Stomach (tissue), 8 donors: ENCODE measurements at regions not wholly inside any gene's neighbourhood (a gene's known extent, or its start where the extent isn't known, plus 50 kb on each side); places are given as distances from the start of the nearest gene placed in this dataset.
A peak's percentile ranks its signal among the peaks of the same experiment; 100 is the strongest.

Source experiments
- DNase-seq, 2 donors: peaks; one replicate each; pipeline versions ENCODE4 v3.0.0 to v3.0.0-alpha.2; 2013 to 2019
- H3K27ac ChIP-seq, 5 donors: fragments of 200-600 bp in 4 of 5; sonication (generic) in 4 of 5; one replicate each; pipeline ENCODE4 v1.5.1; 2013 to 2019; ENCODE audit warnings: mild to moderate bottlenecking in 1 of 5, moderate library complexity in 1 of 5
- H3K27me3 ChIP-seq, 3 donors: fragments of 200-600 bp; sonication (generic); one replicate each; pipeline ENCODE4 v1.5.1; 2017 to 2019; ENCODE audit warnings: mixed run types in 1 of 3
- H3K36me3 ChIP-seq, 4 donors: fragments of 200-600 bp; sonication (generic); 1 replicate in 3 of 4; 2 replicates in 1 of 4; pipeline ENCODE4 v1.5.1; 2016 to 2019
- H3K4me1 ChIP-seq, 4 donors: fragments of 200-600 bp; sonication (generic); one replicate each; pipeline ENCODE4 v1.5.1; 2016 to 2019
- H3K4me3 ChIP-seq, 4 donors: fragments of 200-600 bp; sonication (generic) in 3 of 4; one replicate each; pipeline ENCODE4 v1.5.1; 2016 to 2019; ENCODE audit warnings: mild to moderate bottlenecking in 1 of 4
- H3K9me3 ChIP-seq, 4 donors: fragments of 200-600 bp; sonication (generic); one replicate each; pipeline ENCODE4 v1.5.1; 2016 to 2019
- EP300 ChIP-seq: sonication (generic); formaldehyde crosslinking; IDR thresholded peaks from one replicate; pipeline ENCODE4 v1.6.1; 2017; ENCODE audit warnings: antibody characterized with exemption
- POLR2A ChIP-seq, 4 donors: fragments of 450-650 bp; IDR thresholded peaks; one replicate each; pipeline ENCODE4 v1.6.1; 2016; ENCODE audit warnings: antibody characterized with exemption in 4 of 4, control low read depth in 2 of 4, mild to moderate bottlenecking in 1 of 4, moderate library complexity in 1 of 4
- POLR2AphosphoS5 ChIP-seq, 3 donors: sonication (generic); formaldehyde crosslinking; IDR thresholded peaks; one replicate each; pipeline ENCODE4 v1.6.1; 2016; ENCODE audit warnings: antibody characterized with exemption in 3 of 3
- WGBS, 5 donors: extraction: QIAGEN DNeasy Blood & Tissue Kit in 3 of 5; methylation state at CpG; one replicate each; pipeline versions ENCODE4 v1.1.5 to v1.1.7; 2013 to 2018; 5-methylcytosine and 5-hydroxymethylcytosine counted together
- intact Hi-C: fragments of 100-400 bp; cut with DNase I; formaldehyde crosslinking; loops from one replicate; pipeline ENCODE4 v1.15.1; 2023; ENCODE audit warnings: low total_unique reads
- TF ChIP-seq, protein P1 (sequence below), 7 experiments: fragments of 450-650 bp in 4 of 7; fragments of 200-600 bp in 3 of 7; sonication (generic) in 3 of 7; IDR thresholded peaks; one replicate each; pipeline ENCODE4 v1.5.1; 2016 to 2019; ENCODE audit warnings: antibody characterized with exemption in 7 of 7, control low read depth in 2 of 7, mild to moderate bottlenecking in 1 of 7
- donor health status: healthy with polysubstance abuse.
- donor health status: Bipolar disorder and iron deficiency.
- donor health status: healthy.

DNA sequence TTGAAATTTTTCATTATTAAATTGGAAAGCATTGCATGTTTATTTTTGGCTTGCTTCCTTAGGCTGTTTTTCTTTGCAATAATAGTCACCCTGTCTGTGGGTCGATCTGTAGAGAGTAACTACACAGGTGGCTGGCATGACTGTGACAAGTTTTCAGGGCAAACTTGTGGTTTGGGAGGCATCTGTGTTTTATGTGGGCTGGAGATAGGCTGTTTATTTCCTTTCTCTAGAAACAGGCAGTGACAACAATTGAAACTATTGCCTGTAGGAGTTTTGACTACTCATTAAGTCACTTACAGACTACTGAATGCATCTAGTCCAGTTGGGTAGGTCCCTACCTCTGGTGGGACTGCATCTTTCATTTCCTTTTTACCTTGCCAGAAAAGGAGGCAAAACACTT is 155.6 kb downstream of the DYRK2 start:
- H3K4me1 ChIP-seq: peaks cover 0 to 29% (median 6%) of the 10 kb centered on the region in 4 donors
- peak in 1 of 2 donors; percentile 35 for DNase-seq
- 18 to 60% (median 40%) methylated on average over 1 of the region's 1 CpG for WGBS, 5 donors
- TF ChIP-seq EP300 (no peak), POLR2A (IDR thresholded peaks at IDR 0.05) (no peak), POLR2AphosphoS5 (IDR thresholded peaks at IDR 0.05) (no peak)
- TF ChIP-seq, protein P1, sequence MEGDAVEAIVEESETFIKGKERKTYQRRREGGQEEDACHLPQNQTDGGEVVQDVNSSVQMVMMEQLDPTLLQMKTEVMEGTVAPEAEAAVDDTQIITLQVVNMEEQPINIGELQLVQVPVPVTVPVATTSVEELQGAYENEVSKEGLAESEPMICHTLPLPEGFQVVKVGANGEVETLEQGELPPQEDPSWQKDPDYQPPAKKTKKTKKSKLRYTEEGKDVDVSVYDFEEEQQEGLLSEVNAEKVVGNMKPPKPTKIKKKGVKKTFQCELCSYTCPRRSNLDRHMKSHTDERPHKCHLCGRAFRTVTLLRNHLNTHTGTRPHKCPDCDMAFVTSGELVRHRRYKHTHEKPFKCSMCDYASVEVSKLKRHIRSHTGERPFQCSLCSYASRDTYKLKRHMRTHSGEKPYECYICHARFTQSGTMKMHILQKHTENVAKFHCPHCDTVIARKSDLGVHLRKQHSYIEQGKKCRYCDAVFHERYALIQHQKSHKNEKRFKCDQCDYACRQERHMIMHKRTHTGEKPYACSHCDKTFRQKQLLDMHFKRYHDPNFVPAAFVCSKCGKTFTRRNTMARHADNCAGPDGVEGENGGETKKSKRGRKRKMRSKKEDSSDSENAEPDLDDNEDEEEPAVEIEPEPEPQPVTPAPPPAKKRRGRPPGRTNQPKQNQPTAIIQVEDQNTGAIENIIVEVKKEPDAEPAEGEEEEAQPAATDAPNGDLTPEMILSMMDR (IDR thresholded peaks at IDR 0.05): no peak
- H3K27ac ChIP-seq: no peak overlapping the region
- no peaks in the 10 kb centered on the region for H3K9me3 ChIP-seq
- H3K27me3 ChIP-seq: no peaks in the 10 kb centered on the region
- intact Hi-C loops: no loop called here
- no peaks in the 10 kb centered on the region for H3K36me3 ChIP-seq
- H3K4me3 ChIP-seq: no peak overlapping the region

DNA sequence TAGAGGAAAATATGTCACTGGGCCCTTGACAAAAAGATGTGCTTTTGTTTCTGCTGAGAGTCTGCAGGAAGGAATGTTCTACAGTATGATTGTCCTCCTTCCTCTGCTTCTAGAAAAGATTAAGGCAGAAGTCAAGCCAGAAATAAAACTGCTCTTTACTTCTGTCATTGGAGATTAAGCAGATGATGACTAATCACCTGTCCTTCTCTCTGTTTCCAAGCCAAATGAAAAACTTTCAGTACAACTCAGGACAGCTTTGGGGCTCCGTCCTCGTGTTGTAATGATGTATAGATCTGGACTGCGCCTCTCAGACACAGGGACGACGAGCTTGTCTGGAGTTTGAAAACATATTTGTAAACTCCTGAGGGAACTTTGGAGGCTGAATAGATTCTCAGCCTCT is 159.3 kb downstream of the DYRK2 start:
- peak in 1 of 2 donors; percentile 73 for DNase-seq
- Histone ChIP-seq H3K27me3 (no peaks in the 10 kb centered on the region), H3K36me3 (no peaks in the 10 kb centered on the region), H3K27ac (peak overlapping the region in 3 of 5 donors; percentile 3 to 52 (median 23)), H3K4me3 (no peak overlapping the region), H3K9me3 (no peaks in the 10 kb centered on the region), H3K4me1 (peaks cover 0 to 29% (median 6%) of the 10 kb centered on the region in 4 donors)
- intact Hi-C loops: no loop called here
- WGBS, 5 donors: 55 to 84% (median 67%) methylated on average over 5 of the region's 5 CpGs
- TF ChIP-seq, protein P1 (IDR thresholded peaks at IDR 0.05): no peak
- TF ChIP-seq POLR2A (IDR thresholded peaks at IDR 0.05) (no peak), EP300 (no peak), POLR2AphosphoS5 (IDR thresholded peaks at IDR 0.05) (no peak)

DNA sequence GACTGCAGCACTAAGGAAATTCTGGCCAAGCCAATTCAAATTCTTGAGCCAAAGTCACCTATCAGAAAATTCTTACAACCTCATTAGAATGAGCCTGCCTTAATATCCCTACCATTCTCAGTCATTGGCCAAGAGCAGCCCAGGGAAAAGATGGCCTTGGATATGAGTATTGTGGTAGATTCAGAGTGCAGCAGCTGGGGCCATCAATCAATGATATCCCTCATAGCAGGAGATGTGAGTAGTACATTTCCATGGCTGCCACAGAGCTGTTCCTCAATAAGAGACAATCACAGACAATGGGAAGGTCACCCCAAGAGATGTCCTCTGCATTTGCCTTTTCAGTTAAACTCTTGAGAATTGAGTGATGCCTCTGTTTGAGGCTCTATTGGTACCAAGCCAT is 161.6 kb downstream of the DYRK2 start:
- no peak for DNase-seq
- H3K27me3 ChIP-seq: no peaks in the 10 kb centered on the region
- intact Hi-C loops: no loop called here
- H3K36me3 ChIP-seq: no peaks in the 10 kb centered on the region
- no peak overlapping the region for H3K27ac ChIP-seq
- no peak overlapping the region for H3K4me3 ChIP-seq
- peaks cover 0 to 2% (median under 1%) of the 10 kb centered on the region in 4 donors for H3K9me3 ChIP-seq
- TF ChIP-seq POLR2A (IDR thresholded peaks at IDR 0.05) (no peak), POLR2AphosphoS5 (IDR thresholded peaks at IDR 0.05) (no peak), EP300 (no peak)
- TF ChIP-seq, protein P1 (IDR thresholded peaks at IDR 0.05): no peak
- peaks cover 0 to 13% (median 0%) of the 10 kb centered on the region in 4 donors for H3K4me1 ChIP-seq

DNA sequence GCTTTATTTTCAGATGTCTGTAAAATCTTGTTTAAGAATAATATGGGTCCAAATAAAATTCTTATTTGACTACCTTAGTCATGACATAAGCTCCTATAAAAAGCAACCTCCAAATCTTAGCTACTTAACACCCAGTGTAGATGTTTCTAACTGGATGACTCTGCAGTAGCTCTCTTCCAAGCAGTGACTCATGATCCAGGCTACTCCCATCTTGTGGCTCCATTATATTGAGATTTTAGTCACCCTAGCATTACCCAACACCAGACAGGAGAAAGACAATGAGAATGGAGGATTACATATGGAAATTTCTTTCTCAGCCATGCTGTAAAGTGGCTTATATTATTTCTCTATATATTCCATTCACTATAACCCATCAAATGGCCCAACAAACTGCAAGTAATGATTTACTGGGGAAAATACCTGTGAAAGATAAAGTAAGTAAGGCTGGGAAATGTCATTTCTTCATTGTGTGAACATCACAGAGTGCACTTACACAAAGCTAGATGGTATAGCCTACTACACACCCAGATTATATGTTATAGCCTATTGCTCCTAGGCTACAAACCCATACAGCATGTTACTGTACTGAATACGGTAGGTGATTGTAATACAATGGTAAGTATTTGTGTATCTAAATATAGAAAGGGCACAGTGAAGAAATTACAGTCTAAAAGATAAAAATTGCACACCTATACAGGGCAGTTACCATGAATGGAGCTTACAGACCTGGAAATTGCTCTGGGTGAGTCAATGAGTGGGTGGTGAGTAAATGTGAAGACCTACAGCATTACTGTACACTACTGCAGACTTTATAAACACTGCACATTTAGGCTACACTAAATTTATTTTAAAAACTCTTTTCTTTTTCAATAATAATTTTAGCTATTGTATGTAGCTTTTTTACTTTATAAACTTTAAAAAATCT is 163.2 kb downstream of the DYRK2 start:
- no peaks in the 10 kb centered on the region for H3K36me3 ChIP-seq
- WGBS, 5 donors: 73 to 89% (median 81%) methylated on average over 1 of the region's 1 CpG
- intact Hi-C loops: no loop called here
- no peaks in the 10 kb centered on the region for H3K27me3 ChIP-seq
- H3K4me1 ChIP-seq: peaks cover 0 to 12% (median 0%) of the 10 kb centered on the region in 4 donors
- H3K27ac ChIP-seq: no peak overlapping the region
- no peak overlapping the region for H3K4me3 ChIP-seq
- no peak for TF ChIP-seq POLR2A (IDR thresholded peaks at IDR 0.05)
- TF ChIP-seq POLR2AphosphoS5 (IDR thresholded peaks at IDR 0.05): no peak
- no peak for DNase-seq
- peaks cover 0 to 16% (median 10%) of the 10 kb centered on the region in 4 donors for H3K9me3 ChIP-seq

DNA sequence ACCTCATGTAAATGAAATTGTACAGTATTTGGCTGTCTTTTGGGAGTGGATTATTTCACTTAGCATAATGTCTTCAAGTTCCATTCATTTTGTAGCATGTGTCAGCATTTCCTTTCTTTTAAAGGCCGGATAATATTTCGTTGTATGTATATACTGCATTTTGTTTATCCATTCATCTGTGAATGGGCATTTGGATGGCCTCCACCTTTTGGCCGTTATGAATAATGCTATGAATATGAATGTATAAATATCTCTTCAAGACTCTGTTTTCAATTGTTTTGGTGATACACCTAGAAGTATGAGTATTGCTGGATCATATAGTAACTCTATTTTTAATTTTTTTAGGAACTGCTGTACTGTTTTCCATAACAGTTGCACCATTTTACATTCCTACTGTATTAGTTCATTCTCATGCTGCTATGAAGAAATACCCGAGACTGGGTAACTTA is 164.9 kb downstream of the DYRK2 start:
- TF ChIP-seq POLR2AphosphoS5 (IDR thresholded peaks at IDR 0.05) (no peak), POLR2A (IDR thresholded peaks at IDR 0.05) (no peak), EP300 (no peak)
- TF ChIP-seq, protein P1 (IDR thresholded peaks at IDR 0.05): no peak
- intact Hi-C loops: no loop called here
- no peak overlapping the region for H3K4me3 ChIP-seq

More for the DNA sequence above, 164.9 kb downstream of the DYRK2 start:
- Histone ChIP-seq H3K36me3 (no peaks in the 10 kb centered on the region), H3K27me3 (no peaks in the 10 kb centered on the region), H3K9me3 (peaks cover 0 to 19% (median 12%) of the 10 kb centered on the region in 4 donors), H3K27ac (no peak overlapping the region), H3K4me1 (no peaks in the 10 kb centered on the region)
- 71 to 93% (median 76%) methylated on average over 4 of the region's 4 CpGs for WGBS, 5 donors
- DNase-seq: no peak
